GM12878 (cell line): ENCODE measurements at regions not wholly inside any gene's neighbourhood (a gene's known extent, or its start where the extent isn't known, plus 50 kb on each side); places are given as distances from the start of the nearest gene placed in this dataset.

Source experiments
- ATAC-seq: fragments of 200-7000 bp; cut with Tn5 transposase; 3 replicates; pipeline ENCODE4 v1.9.1; 2020; ENCODE audit warnings: mild to moderate bottlenecking, moderate library complexity
- BruUV-seq: library from RNA; stranded (reverse); fragments of 400-500 nt; replicated peaks from 2 replicates; lab custom pipeline; 2021; lab: Mats Ljungman, UMichigan
- CTCF ChIA-PET: fragments of 300-600 bp; sonication (Branson Sonifier 250); formaldehyde crosslinking; extraction: SDS; loops from one replicate; lab custom pipeline; 2021; ENCODE audit warnings: inconsistent platforms; lab: Yijun Ruan, JAX
- POLR2A ChIA-PET: fragments of 350-600 bp; formaldehyde crosslinking; extraction: SDS; loops from one replicate; lab custom pipeline; 2021; ENCODE audit warnings: inconsistent platforms; lab: Charles Lee
- RAD21 ChIA-PET: fragments of 300-600 bp; sonication (Branson Sonifier 250); formaldehyde crosslinking; loops from one replicate; lab custom pipeline; 2023; ENCODE audit warnings: antibody characterized with exemption; ENCODE audit not compliant: unreplicated experiment; lab: Charles Lee
- SMC1A ChIA-PET: fragments of 300-600 bp; sonication (Branson Sonifier 250); formaldehyde crosslinking; loops from one replicate; lab custom pipeline; 2023; ENCODE audit not compliant: unreplicated experiment, uncharacterized antibody; lab: Charles Lee
- DNase-seq: peaks from one replicate; pipeline ENCODE4 v3.0.0-alpha.2; 2011; ENCODE audit warnings: low read depth, low spot score
- FAIRE-seq: peaks from 3 replicates; lab custom pipeline; 2011; peaks lifted over from hg19 to GRCh38; lab: Jason Lieb, UNC
- H2AFZ ChIP-seq: 2 replicates; pipeline ENCODE4 v1.6.0; 2011; ENCODE audit warnings: low read depth, low read length, control low read depth; ENCODE audit not compliant: control insufficient read depth
- H3K27ac ChIP-seq: 2 replicates; pipeline ENCODE4 v1.5.1; 2011; ENCODE audit warnings: control low read depth; ENCODE audit not compliant: control insufficient read depth, insufficient read depth
- H3K27me3 ChIP-seq, 2 experiments: replicated peaks in 1 of 2; 2 replicates each; pipeline versions ENCODE4 v1.6.0 to v1.6.1; 2011; ENCODE audit warnings: low read length in 1 of 2; ENCODE audit not compliant: control insufficient read depth in 2 of 2, insufficient read depth in 2 of 2
- H3K36me3 ChIP-seq, 2 experiments: 2 replicates each; pipeline ENCODE4 v1.5.1; 2011; ENCODE audit warnings: low read length in 1 of 2; ENCODE audit not compliant: control insufficient read depth in 2 of 2, insufficient read depth in 2 of 2
- H3K4me1 ChIP-seq: 2 replicates; pipeline ENCODE4 v1.6.1; 2011; ENCODE audit warnings: mild to moderate bottlenecking, low read length, moderate library complexity, mixed read lengths; ENCODE audit not compliant: control insufficient read depth, insufficient read depth
- H3K4me2 ChIP-seq: 2 replicates; pipeline ENCODE4 v1.6.0; 2011; ENCODE audit warnings: control low read depth; ENCODE audit not compliant: control insufficient read depth, insufficient read depth
- H3K4me3 ChIP-seq: fragments of 200-600 bp; sonication (generic); 2 replicates; pipeline ENCODE4 v1.5.1; 2016
- H3K79me2 ChIP-seq: 2 replicates; pipeline ENCODE4 v1.6.0; 2011; ENCODE audit warnings: low read length; ENCODE audit not compliant: control insufficient read depth, insufficient read depth
- H3K9ac ChIP-seq: 2 replicates; pipeline ENCODE4 v1.8.0; 2011; ENCODE audit warnings: low read length, control low read depth, mixed read lengths; ENCODE audit not compliant: control insufficient read depth, insufficient read depth
- H3K9me3 ChIP-seq: replicated peaks from 3 replicates; pipeline ENCODE4 v1.5.1; 2011; ENCODE audit warnings: mild to moderate bottlenecking, low read length; ENCODE audit not compliant: control insufficient read depth, insufficient read depth
- H4K20me1 ChIP-seq: 2 replicates; pipeline ENCODE4 v1.6.0; 2011; ENCODE audit not compliant: control insufficient read depth, insufficient read depth
- CTCF ChIP-seq, 3 experiments: IDR thresholded peaks in 2 of 3; conservative IDR thresholded peaks in 1 of 3; 2 replicates each; pipeline ENCODE4 v1.5.1; 2011; ENCODE audit warnings: low read depth in 3 of 3, low read length in 3 of 3, mild to moderate bottlenecking in 3 of 3, control low read depth in 2 of 3, moderate library complexity in 2 of 3, inconsistent platforms in 1 of 3, mixed read lengths in 1 of 3; ENCODE audit not compliant: control insufficient read depth in 2 of 3, insufficient read depth in 1 of 3; ENCODE audit errors: extremely low read depth in 1 of 3
- DPF2 ChIP-seq: fragments of 450-650 bp; IDR thresholded peaks from 2 replicates; pipeline ENCODE4 v1.6.1; 2017; ENCODE audit warnings: mild to moderate bottlenecking
- RAD21 ChIP-seq: IDR thresholded peaks from 2 replicates; pipeline ENCODE4 v1.6.1; 2011; ENCODE audit warnings: mild to moderate bottlenecking, low read depth, low read length, moderate library complexity; ENCODE audit not compliant: insufficient read depth
- SMAD5 ChIP-seq: IDR thresholded peaks from 2 replicates; pipeline ENCODE4 v1.6.1; 2016; ENCODE audit warnings: antibody characterized with exemption, low read depth
- SMC3 ChIP-seq: IDR thresholded peaks from 2 replicates; pipeline ENCODE4 v1.6.1; 2011; ENCODE audit warnings: low read length, improper control_type of control experiment, borderline replicate concordance
- WGBS: methylation state at CpG from one replicate; pipeline ENCODE4 v1.1.6; 2016; ENCODE audit warnings: low lambda C conversion rate; ENCODE audit not compliant: insufficient replicate concordance, insufficient coverage; ENCODE audit errors: missing lambda C conversion rate; 5-methylcytosine and 5-hydroxymethylcytosine counted together
- in situ Hi-C: fragments of 300-500 bp; cut with MboI; formaldehyde crosslinking; loops from 9 replicates; pipeline ENCODE4 v1.14.3; 2018; ENCODE audit warnings: mixed read lengths
- intact Hi-C: fragments of 100-400 bp; cut with micrococcal nuclease; formaldehyde crosslinking; loops from one replicate; pipeline ENCODE4 v1.14.2; 2022; ENCODE audit not compliant: unreplicated experiment

GRCh38 chr18:77197073-77197472 is 52.6 kb upstream of the GALR1 start:
- SMC1A ChIA-PET = interaction anchor here (1.2 to 2.2 kb wide), 2 partner anchors 14 to 201 kb away, joined by 3 to 7 read pairs; no protein-coding TSS in a partner anchor
- Histone ChIP-seq H3K79me2 (no peaks in the 10 kb centered on the region), H3K4me3 (no peak overlapping the region), H3K27ac (no peak overlapping the region)
- TF ChIP-seq CTCF (IDR thresholded peaks at IDR 0.05 in 2 of 3, conservative IDR thresholded peaks at IDR 0.05 in 1 of 3; ENCODE audit: control insufficient read depth in 2 of 3, extremely low read depth in 1 of 3, insufficient read depth in 1 of 3, low read depth in 3 of 3, low read length in 3 of 3) = peak; percentile 27 to 35 (median 28); a peak in 4 of 6 replicates
- peak; percentile 33; the same call in 1 of the 2 replicates for TF ChIP-seq RAD21
- no peak for TF ChIP-seq SMAD5
- peak; percentile 27; the same call in 1 of the 2 replicates for TF ChIP-seq SMC3
- TF ChIP-seq, all 136 proteins: peak for 3
- in situ Hi-C loops = no loop called here
- no peaks in the 10 kb centered on the region; the same call in 1 of the 2 replicates for H3K4me1 ChIP-seq
- no peak overlapping the region for H3K9ac ChIP-seq
- no TSS peak for BruUV-seq
- H4K20me1 ChIP-seq = no peaks in the 10 kb centered on the region
- 41% methylated on average over 2 of the region's 2 CpGs for WGBS
- H2AFZ ChIP-seq = no peak overlapping the region
- H3K9me3 ChIP-seq = no peaks in the 10 kb centered on the region
- H3K27me3 ChIP-seq = no peaks in the 10 kb centered on the region
- intact Hi-C loops = no loop called here
- no peak for FAIRE-seq
- no peak for DNase-seq
- no peak overlapping the region for H3K4me2 ChIP-seq
- no peaks in the 10 kb centered on the region for H3K36me3 ChIP-seq
- ChIA-PET RAD21 (no interaction called here), POLR2A (no interaction called here), CTCF (interaction anchor here (0.8 to 2.3 kb wide), 5 partner anchors 13 to 197 kb away, joined by 3 to 10 read pairs (median 4); partner anchors contain the start of gene MBP)
- ATAC-seq = 0 out of 3 replicates have a peak, but pooled peaks have one; percentile 33

GRCh38 chr18:77198663-77199062 is 51.0 kb upstream of the GALR1 start:
- Histone ChIP-seq H4K20me1 (no peaks in the 10 kb centered on the region), H3K4me2 (no peak overlapping the region), H3K27ac (no peak overlapping the region), H3K9ac (no peak overlapping the region), H3K79me2 (no peaks in the 10 kb centered on the region), H3K9me3 (no peaks in the 10 kb centered on the region), H3K27me3 (no peaks in the 10 kb centered on the region), H2AFZ (no peak overlapping the region), H3K4me1 (no peaks in the 10 kb centered on the region; the same call in 1 of the 2 replicates), H3K36me3 (no peaks in the 10 kb centered on the region), H3K4me3 (no peak overlapping the region)
- DNase-seq = no peak
- ChIA-PET POLR2A (no interaction called here), SMC1A (interaction anchor here (1.4 to 2.2 kb wide), 2 partner anchors 13 kb away, joined by 3 to 7 read pairs; no protein-coding TSS in a partner anchor), CTCF (interaction anchor here (0.8 to 2.3 kb wide), 6 partner anchors 14 to 395 kb away, joined by 3 to 10 read pairs (median 5); no protein-coding TSS in a partner anchor), RAD21 (no interaction called here)
- ATAC-seq = no peak
- no TSS peak for BruUV-seq
- WGBS = 71% methylated on average over 13 of the region's 16 CpGs
- no peak for FAIRE-seq
- in situ Hi-C loops = no loop called here
- intact Hi-C loops = no loop called here
- no peak for TF ChIP-seq DPF2
